WERI-Rb-1 (cell line): ENCODE measurements at regions not wholly inside any gene's neighbourhood (a gene's known extent, or its start where the extent isn't known, plus 50 kb on each side); places are given as distances from the start of the nearest gene placed in this dataset.

Experiments used
- DNase-seq: peaks from one replicate; pipeline ENCODE4 v3.0.0-alpha.2; 2020
- H3K27ac ChIP-seq: fragments of 250-450 bp; sonication (Bioruptor Pico); 2 replicates; pipeline ENCODE4 v1.5.1; 2020; ENCODE audit warnings: mild to moderate bottlenecking, moderate library complexity
- H3K27me3 ChIP-seq: fragments of 250-450 bp; sonication (Bioruptor Pico); 2 replicates; pipeline ENCODE4 v1.5.1; 2021; ENCODE audit warnings: mild to moderate bottlenecking, low read depth, moderate library complexity; ENCODE audit not compliant: insufficient read depth, severe bottlenecking
- H3K36me3 ChIP-seq: fragments of 250-450 bp; sonication (Bioruptor Pico); 2 replicates; pipeline ENCODE4 v1.5.1; 2020; ENCODE audit warnings: mild to moderate bottlenecking, moderate library complexity
- H3K4me3 ChIP-seq: 2 replicates; pipeline ENCODE4 v1.5.1; 2011; ENCODE audit warnings: low read depth, mild to moderate bottlenecking, control low read depth, low read length
- H3K9me3 ChIP-seq: fragments of 250-450 bp; sonication (Bioruptor Pico); 2 replicates; pipeline ENCODE4 v1.5.1; 2021; ENCODE audit warnings: mild to moderate bottlenecking, moderate library complexity; ENCODE audit not compliant: severe bottlenecking
- CTCF ChIP-seq: IDR thresholded peaks from 2 replicates; pipeline ENCODE4 v1.5.1; 2011; ENCODE audit warnings: low read depth, mild to moderate bottlenecking, control low read depth, inconsistent platforms, low read length

- Histone ChIP-seq H3K27me3 (no peaks in the 10 kb centered on the region), H3K9me3 (no peaks in the 10 kb centered on the region), H3K4me3 (no peak overlapping the region), H3K27ac (no peak overlapping the region), H3K36me3 (no peaks in the 10 kb centered on the region)
- DNase-seq, result no peak
- TF ChIP-seq CTCF, result no peak
Measured at GRCh38 chr1:83769594-83770318, 229.2 kb downstream of the TTLL7 start.

- Histone ChIP-seq H3K9me3 (no peaks in the 10 kb centered on the region), H3K27ac (no peak overlapping the region), H3K27me3 (no peaks in the 10 kb centered on the region), H3K4me3 (no peak overlapping the region), H3K36me3 (no peaks in the 10 kb centered on the region)
- no peak for TF ChIP-seq CTCF
- no peak for DNase-seq
Measured at GRCh38 chr1:83769072-83769471, 229.9 kb downstream of the TTLL7 start.

- Histone ChIP-seq H3K27ac (no peak overlapping the region), H3K9me3 (no peaks in the 10 kb centered on the region), H3K36me3 (no peaks in the 10 kb centered on the region), H3K4me3 (no peak overlapping the region), H3K27me3 (no peaks in the 10 kb centered on the region)
- DNase-seq, result no peak
- no peak for TF ChIP-seq CTCF
Measured at GRCh38 chr1:83766241-83766691, 232.7 kb downstream of the TTLL7 start.

GRCh38 chr1:83765125-83765524 lies 233.8 kb downstream of the TTLL7 start:
- no peak overlapping the region for H3K27ac ChIP-seq
- no peaks in the 10 kb centered on the region for H3K27me3 ChIP-seq
- H3K9me3 ChIP-seq, result no peaks in the 10 kb centered on the region
- H3K4me3 ChIP-seq, result no peak overlapping the region
- H3K36me3 ChIP-seq, result no peaks in the 10 kb centered on the region
- no peak for DNase-seq
- TF ChIP-seq CTCF, result no peak

GRCh38 chr1:83764209-83764608 lies 234.7 kb downstream of the TTLL7 start:
- TF ChIP-seq CTCF, result no peak
- no peak overlapping the region for H3K4me3 ChIP-seq
- no peak overlapping the region for H3K27ac ChIP-seq
- H3K9me3 ChIP-seq, result no peaks in the 10 kb centered on the region
- no peak for DNase-seq
- no peaks in the 10 kb centered on the region for H3K27me3 ChIP-seq
- no peaks in the 10 kb centered on the region for H3K36me3 ChIP-seq
